ENCODE measurements at regions not wholly inside any gene's neighbourhood (a gene's known extent, or its start where the extent isn't known, plus 50 kb on each side); places are given as distances from the start of the nearest gene placed in this dataset.

DNA sequence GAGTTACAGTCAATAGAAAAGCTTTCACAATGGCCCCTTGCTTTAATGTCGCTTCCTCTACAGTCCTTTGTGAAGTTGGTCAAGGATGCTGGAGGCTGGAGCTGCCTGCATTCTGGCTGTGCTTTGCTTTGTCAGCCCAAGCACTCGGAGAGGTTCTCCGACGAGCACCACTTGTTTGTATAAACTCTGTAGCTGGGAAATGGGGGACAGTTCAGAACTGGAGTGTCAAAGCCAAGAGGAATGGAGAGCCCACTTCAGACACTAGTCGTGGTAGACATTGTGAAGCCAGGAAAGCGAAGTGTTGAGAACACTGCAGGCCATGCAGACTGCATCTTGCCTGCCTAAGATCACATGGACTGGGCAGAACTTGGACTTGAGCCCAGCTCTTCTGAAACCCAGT is 330.3 kb downstream of the GADD45G start:
- TF ChIP-seq, protein P1, sequence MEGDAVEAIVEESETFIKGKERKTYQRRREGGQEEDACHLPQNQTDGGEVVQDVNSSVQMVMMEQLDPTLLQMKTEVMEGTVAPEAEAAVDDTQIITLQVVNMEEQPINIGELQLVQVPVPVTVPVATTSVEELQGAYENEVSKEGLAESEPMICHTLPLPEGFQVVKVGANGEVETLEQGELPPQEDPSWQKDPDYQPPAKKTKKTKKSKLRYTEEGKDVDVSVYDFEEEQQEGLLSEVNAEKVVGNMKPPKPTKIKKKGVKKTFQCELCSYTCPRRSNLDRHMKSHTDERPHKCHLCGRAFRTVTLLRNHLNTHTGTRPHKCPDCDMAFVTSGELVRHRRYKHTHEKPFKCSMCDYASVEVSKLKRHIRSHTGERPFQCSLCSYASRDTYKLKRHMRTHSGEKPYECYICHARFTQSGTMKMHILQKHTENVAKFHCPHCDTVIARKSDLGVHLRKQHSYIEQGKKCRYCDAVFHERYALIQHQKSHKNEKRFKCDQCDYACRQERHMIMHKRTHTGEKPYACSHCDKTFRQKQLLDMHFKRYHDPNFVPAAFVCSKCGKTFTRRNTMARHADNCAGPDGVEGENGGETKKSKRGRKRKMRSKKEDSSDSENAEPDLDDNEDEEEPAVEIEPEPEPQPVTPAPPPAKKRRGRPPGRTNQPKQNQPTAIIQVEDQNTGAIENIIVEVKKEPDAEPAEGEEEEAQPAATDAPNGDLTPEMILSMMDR (IDR thresholded peaks at IDR 0.05; ENCODE audit: poor library complexity): no peak
- TF ChIP-seq EZH2 (IDR thresholded peaks at IDR 0.05; ENCODE audit: borderline replicate concordance): no peak

Data from hepatocyte (in vitro differentiated cells).